Urinary bladder (tissue), 3 donors: ENCODE measurements at regions not wholly inside any gene's neighbourhood (a gene's known extent, or its start where the extent isn't known, plus 50 kb on each side); places are given as distances from the start of the nearest gene placed in this dataset.
"Not testable (repeated sequence)": the region's sequence is repeated elsewhere in the genome, so short reads cannot be mapped to it uniquely, and the experiment has no call there.

Experiments used
- DNase-seq: peaks from one replicate; pipeline ENCODE4 v3.0.0-alpha.2; 2015; ENCODE audit errors: extremely low spot score
- H3K27ac ChIP-seq: one replicate; pipeline ENCODE4 v1.5.1; 2013; ENCODE audit warnings: low read depth, mild to moderate bottlenecking, moderate library complexity
- H3K36me3 ChIP-seq: one replicate; pipeline ENCODE4 v1.6.1; 2013; ENCODE audit warnings: mild to moderate bottlenecking, moderate library complexity; ENCODE audit not compliant: insufficient read depth
- H3K4me1 ChIP-seq: one replicate; pipeline ENCODE4 v1.6.1; 2013; ENCODE audit warnings: mild to moderate bottlenecking, moderate library complexity; ENCODE audit not compliant: insufficient read depth
- H3K4me3 ChIP-seq: one replicate; pipeline ENCODE4 v1.5.1; 2013; ENCODE audit warnings: low read depth, low read length
- WGBS: extraction: QIAGEN DNeasy Blood & Tissue Kit; methylation state at CpG from one replicate; pipeline ENCODE4 v1.1.7; 2013; 5-methylcytosine and 5-hydroxymethylcytosine counted together
- donor health status: healthy with polysubstance abuse.
- donor health status: healthy.

GRCh38 chr2:33917252-33917651, 318.2 kb upstream of the FAM98A start:
- H3K4me3 ChIP-seq, result no peak overlapping the region
- no peak for DNase-seq
- H3K36me3 ChIP-seq, result no peaks in the 10 kb centered on the region
- no peaks in the 10 kb centered on the region for H3K4me1 ChIP-seq
- 71% methylated on average over 4 of the region's 4 CpGs for WGBS
- H3K27ac ChIP-seq, result no peak overlapping the region

GRCh38 chr2:33913071-33913616, 314.0 kb upstream of the FAM98A start:
- Histone ChIP-seq H3K27ac (no peak overlapping the region), H3K4me3 (no peak overlapping the region), H3K4me1 (no peaks in the 10 kb centered on the region), H3K36me3 (no peaks in the 10 kb centered on the region)
- WGBS, result 72% methylated on average over 1 of the region's 1 CpG
- DNase-seq, result no peak

- H3K4me3 ChIP-seq, result no peak overlapping the region
- no peak overlapping the region for H3K27ac ChIP-seq
- 79% methylated on average over 2 of the region's 2 CpGs for WGBS
Measured at GRCh38 chr2:33911327-33911726, 312.2 kb upstream of the FAM98A start.

DNA sequence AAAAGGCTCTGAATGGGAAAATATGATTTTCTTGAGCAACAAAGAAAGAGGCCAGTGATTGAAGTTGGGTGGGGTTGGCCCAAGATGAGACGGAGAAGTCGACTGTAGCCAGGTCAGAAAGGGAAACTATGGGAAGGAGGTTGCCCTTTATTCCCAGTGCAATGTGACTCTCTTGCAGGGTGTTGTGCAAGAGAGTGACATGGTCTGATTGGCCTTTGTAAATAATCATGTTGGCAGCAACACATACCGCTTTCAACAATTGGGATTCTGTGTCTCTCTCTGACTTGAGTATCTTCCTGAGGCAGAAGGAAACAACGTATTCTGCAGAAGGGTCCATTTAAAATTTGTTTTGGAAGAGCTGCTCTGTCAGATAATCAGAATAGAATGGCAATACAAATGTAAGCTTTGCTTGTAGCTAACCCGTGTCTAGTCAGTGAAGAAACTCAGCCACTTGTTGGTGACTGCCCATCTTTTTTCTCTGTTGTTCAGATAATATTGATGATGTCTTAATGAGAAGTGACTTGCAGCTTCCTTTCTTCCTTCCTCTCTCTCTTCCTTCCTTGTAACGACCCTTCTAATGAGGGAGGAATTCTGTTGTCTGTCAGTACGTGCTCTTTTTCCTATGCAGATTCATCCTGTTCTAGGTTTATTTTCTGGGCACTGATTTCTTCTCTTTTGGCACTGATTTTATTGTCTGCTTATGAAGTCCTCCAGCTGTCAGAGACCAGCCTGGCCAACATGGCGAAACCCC, 311.0 kb upstream of the FAM98A start:
- 54% methylated on average over 8 of the region's 8 CpGs for WGBS
- Histone ChIP-seq H3K36me3 (no peaks in the 10 kb centered on the region), H3K4me3 (no peak overlapping the region), H3K4me1 (no peaks in the 10 kb centered on the region), H3K27ac (no peak overlapping the region)
- no peak for DNase-seq

More at GRCh38 chr2:33911327-33911726, 312.2 kb upstream of the FAM98A start:
- DNase-seq, result no peak
- no peaks in the 10 kb centered on the region for H3K36me3 ChIP-seq
- H3K4me1 ChIP-seq, result no peaks in the 10 kb centered on the region

DNA sequence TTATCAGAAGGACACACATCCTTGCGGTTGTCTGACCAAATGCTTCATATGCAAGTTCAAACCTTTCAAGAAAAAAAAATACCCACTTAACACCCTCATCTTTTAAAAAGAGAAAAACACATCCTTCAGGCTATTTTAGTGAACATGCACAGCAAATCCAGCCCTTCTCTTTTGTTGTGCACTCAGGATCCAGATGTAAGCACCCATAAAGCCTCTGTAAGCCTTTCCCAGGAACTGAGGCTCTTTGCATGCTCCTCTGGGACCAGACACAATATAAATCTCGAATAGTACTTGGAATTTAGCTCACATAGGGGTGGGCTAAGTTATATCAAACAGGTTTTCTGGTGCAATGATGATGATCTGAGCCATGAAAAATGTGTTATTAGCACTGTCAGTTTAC, 308.8 kb upstream of the FAM98A start:
- H3K4me3 ChIP-seq, result no peak overlapping the region
- 36% methylated on average over 2 of the region's 2 CpGs for WGBS
- no peak overlapping the region for H3K27ac ChIP-seq
- H3K36me3 ChIP-seq, result no peaks in the 10 kb centered on the region
- H3K4me1 ChIP-seq, result no peaks in the 10 kb centered on the region
- DNase-seq, result no peak

DNA sequence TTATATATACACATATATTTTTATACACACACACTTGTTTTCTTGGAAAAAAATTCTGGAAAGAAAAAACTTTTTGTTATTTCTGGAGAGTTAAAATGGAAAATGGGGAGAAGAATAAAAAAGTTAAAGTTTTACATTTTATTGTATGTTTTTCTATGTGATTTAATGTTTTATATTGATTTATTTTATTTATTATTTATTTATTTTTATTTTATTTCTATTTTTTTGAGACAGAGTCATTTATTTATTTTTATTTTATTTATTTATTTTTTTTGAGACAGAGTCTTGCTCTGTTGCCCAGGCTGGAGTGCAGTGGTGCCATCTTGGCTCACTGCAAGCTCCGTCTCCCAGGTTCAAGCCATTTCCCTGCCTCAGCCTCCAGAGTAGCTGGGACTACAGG, 307.0 kb upstream of the FAM98A start:
- H3K4me3 ChIP-seq, H3K4me1 ChIP-seq, DNase-seq, H3K27ac ChIP-seq, H3K36me3 ChIP-seq: not testable (repeated sequence)
- 98% methylated on average over 1 of the region's 1 CpG for WGBS

GRCh38 chr2:33904801-33905200, 305.7 kb upstream of the FAM98A start:
- WGBS, result 84% methylated on average over 4 of the region's 4 CpGs
- Histone ChIP-seq H3K27ac (no peak overlapping the region), H3K4me1 (no peaks in the 10 kb centered on the region), H3K4me3 (no peak overlapping the region), H3K36me3 (no peaks in the 10 kb centered on the region)
- no peak for DNase-seq

DNA sequence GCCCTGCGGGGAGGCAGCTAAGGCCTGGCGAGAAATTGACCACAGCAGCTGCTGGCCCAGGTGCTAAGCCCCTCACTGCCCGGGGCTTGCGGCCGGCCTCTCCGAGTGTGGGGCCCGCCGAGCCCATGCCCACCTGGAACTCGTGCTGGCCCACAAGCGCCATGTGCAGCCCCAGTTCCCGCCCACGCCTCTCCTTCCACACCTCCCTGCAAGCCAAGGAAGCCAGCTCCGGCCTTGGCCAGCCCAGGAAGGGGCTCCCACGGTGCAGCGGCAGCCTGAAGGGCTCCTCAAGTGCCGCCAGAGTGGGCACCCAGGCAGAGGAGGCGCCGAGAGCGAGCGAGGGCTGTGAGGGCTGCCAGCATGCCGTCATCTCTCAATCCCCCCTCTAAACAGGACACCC, 304.6 kb upstream of the FAM98A start:
- 94% methylated on average over 21 of the region's 21 CpGs for WGBS
- DNase-seq, result no peak
- Histone ChIP-seq H3K27ac (no peak overlapping the region), H3K4me1 (no peaks in the 10 kb centered on the region), H3K36me3 (no peaks in the 10 kb centered on the region), H3K4me3 (no peak overlapping the region)

GRCh38 chr2:33903215-33903614, 304.1 kb upstream of the FAM98A start:
- H3K36me3 ChIP-seq, result no peaks in the 10 kb centered on the region
- no peak for DNase-seq
- WGBS, result 99% methylated on average over 10 of the region's 10 CpGs

GRCh38 chr2:33900610-33901009, 301.5 kb upstream of the FAM98A start:
- DNase-seq, result no peak
- H3K4me1 ChIP-seq, result no peaks in the 10 kb centered on the region
- 91% methylated on average over 2 of the region's 2 CpGs for WGBS

More at GRCh38 chr2:33903215-33903614, 304.1 kb upstream of the FAM98A start:
- no peak overlapping the region for H3K4me3 ChIP-seq
- H3K4me1 ChIP-seq, result no peaks in the 10 kb centered on the region
- H3K27ac ChIP-seq, result no peak overlapping the region

GRCh38 chr2:33897741-33898140, 298.6 kb upstream of the FAM98A start:
- 69% methylated on average over 1 of the region's 1 CpG for WGBS
- Histone ChIP-seq H3K4me3 (no peak overlapping the region), H3K4me1 (no peaks in the 10 kb centered on the region), H3K36me3 (no peaks in the 10 kb centered on the region), H3K27ac (no peak overlapping the region)
- no peak for DNase-seq

More at GRCh38 chr2:33900610-33901009, 301.5 kb upstream of the FAM98A start:
- H3K27ac ChIP-seq, result no peak overlapping the region
- no peaks in the 10 kb centered on the region for H3K36me3 ChIP-seq
- H3K4me3 ChIP-seq, result no peak overlapping the region

DNA sequence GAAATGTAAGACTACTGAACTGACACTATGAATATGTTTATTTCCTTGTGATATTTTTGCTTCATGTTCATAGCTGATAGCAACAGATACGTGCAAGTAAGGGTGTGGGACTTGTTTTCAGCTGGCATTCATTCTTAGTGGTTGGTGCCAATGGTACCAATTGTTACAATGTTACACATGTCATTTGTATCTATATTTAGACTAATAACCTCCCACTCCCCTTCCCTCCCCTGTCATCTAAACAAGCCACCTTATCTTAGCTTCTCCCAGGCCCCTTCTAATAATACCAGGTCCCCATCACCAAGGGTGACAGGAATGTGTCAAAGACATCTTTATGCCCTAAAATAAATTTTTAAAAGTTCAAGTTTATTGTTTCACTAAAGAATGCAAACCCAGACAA, 294.7 kb upstream of the FAM98A start:
- H3K4me1 ChIP-seq, result no peaks in the 10 kb centered on the region
- no peak overlapping the region for H3K4me3 ChIP-seq
- WGBS, result 61% methylated on average over 1 of the region's 1 CpG
- H3K27ac ChIP-seq, result no peak overlapping the region
- no peak for DNase-seq
- no peaks in the 10 kb centered on the region for H3K36me3 ChIP-seq

GRCh38 chr2:33891616-33892015, 292.5 kb upstream of the FAM98A start:
- Histone ChIP-seq H3K36me3 (no peaks in the 10 kb centered on the region), H3K4me3 (no peak overlapping the region), H3K4me1 (no peaks in the 10 kb centered on the region), H3K27ac (no peak overlapping the region)
- WGBS, result 22% methylated on average over 4 of the region's 4 CpGs
- no peak for DNase-seq

DNA sequence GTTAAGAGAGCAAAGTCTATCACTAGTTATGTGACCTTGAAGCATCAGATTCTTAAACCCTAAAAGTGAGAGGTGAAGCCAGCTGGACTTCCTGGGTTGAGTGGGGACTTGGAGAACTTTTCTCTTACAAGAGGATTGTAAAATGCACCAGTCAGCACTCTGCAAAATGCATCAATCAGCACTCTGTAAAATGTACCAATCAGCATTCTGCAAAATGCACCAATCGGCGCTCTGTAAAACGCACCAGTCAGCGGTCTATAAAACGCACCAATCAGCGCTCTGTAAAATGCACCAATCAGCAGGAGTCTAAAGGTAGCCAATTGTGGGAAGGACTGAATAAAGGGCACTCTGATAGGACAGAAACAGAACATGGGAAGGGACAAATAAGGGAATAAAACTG, 291.6 kb upstream of the FAM98A start:
- Histone ChIP-seq H3K36me3 (no peaks in the 10 kb centered on the region), H3K27ac (no peak overlapping the region), H3K4me1 (no peaks in the 10 kb centered on the region), H3K4me3 (no peak overlapping the region)
- 97% methylated on average over 6 of the region's 6 CpGs for WGBS
- no peak for DNase-seq
